Neural cell (in vitro differentiated cells): ENCODE measurements at regions not wholly inside any gene's neighbourhood (a gene's known extent, or its start where the extent isn't known, plus 50 kb on each side); places are given as distances from the start of the nearest gene placed in this dataset.
"Not testable (repeated sequence)": the region's sequence is repeated elsewhere in the genome, so short reads cannot be mapped to it uniquely, and the experiment has no call there.

ENCODE experiments used
- CTCF ChIP-seq: fragments of 450-650 bp; IDR thresholded peaks from 2 replicates; pipeline ENCODE4 v1.5.1; 2014; ENCODE audit warnings: antibody characterized with exemption, mild to moderate bottlenecking, moderate library complexity; ENCODE audit not compliant: poor library complexity, severe bottlenecking
- EZH2 ChIP-seq: fragments of 200-600, 300-800 bp; shearing (Covaris generic), sonication (generic); IDR thresholded peaks from 2 replicates; pipeline ENCODE4 v1.6.1; 2014; ENCODE audit warnings: antibody characterized with exemption, low read length, borderline replicate concordance, mild to moderate bottlenecking; ENCODE audit not compliant: insufficient read depth, poor library complexity, severe bottlenecking
- RAD21 ChIP-seq: fragments of 450-650 bp; conservative IDR thresholded peaks from 2 replicates; pipeline ENCODE4 v1.6.1; 2014; ENCODE audit warnings: antibody characterized with exemption, mild to moderate bottlenecking, moderate library complexity

GRCh38 chr1:121543988-121544387 is 359.2 kb downstream of the SRGAP2C start:
- not testable (repeated sequence) for TF ChIP-seq CTCF, RAD21, EZH2
